GM21447 (cell line): ENCODE measurements at regions not wholly inside any gene's neighbourhood (a gene's known extent, or its start where the extent isn't known, plus 50 kb on each side); places are given as distances from the start of the nearest gene placed in this dataset.

Experiments
- ATAC-seq: cut with Tn5 transposase; IDR thresholded peaks from one replicate; pipeline ENCODE4 v1.9.1; 2021; ENCODE audit not compliant: unreplicated experiment

- ATAC-seq = no peak
Measured at GRCh38 chr16:85289760-85290625, 177.7 kb upstream of the CIBAR2 start.

GRCh38 chr16:85290626-85291301 lies 178.5 kb upstream of the CIBAR2 start:
- no peak for ATAC-seq

GRCh38 chr16:85291302-85292148 lies 179.3 kb upstream of the CIBAR2 start:
- no peak for ATAC-seq

GRCh38 chr16:85293458-85293857 lies 181.2 kb upstream of the CIBAR2 start:
- no peak for ATAC-seq

GRCh38 chr16:85293904-85294642 lies 181.8 kb upstream of the CIBAR2 start:
- no peak for ATAC-seq

- no peak for ATAC-seq
Measured at GRCh38 chr16:85294810-85295508, 182.7 kb upstream of the CIBAR2 start.

- ATAC-seq = no peak
Measured at GRCh38 chr16:85296859-85297660, 184.8 kb upstream of the CIBAR2 start.

- ATAC-seq = no peak
Measured at GRCh38 chr16:85297881-85298280, 185.6 kb upstream of the CIBAR2 start.

GRCh38 chr16:85300406-85300968 lies 188.2 kb upstream of the CIBAR2 start:
- ATAC-seq = no peak

- ATAC-seq = no peak
Measured at GRCh38 chr16:85301231-85301630, 189.0 kb upstream of the CIBAR2 start.

GRCh38 chr16:85302018-85302847 lies 190.0 kb upstream of the CIBAR2 start:
- no peak for ATAC-seq

- ATAC-seq = no peak
Measured at GRCh38 chr16:85302848-85303353, 190.6 kb upstream of the CIBAR2 start.

- ATAC-seq = no peak
Measured at GRCh38 chr16:85303354-85303883, 191.1 kb upstream of the CIBAR2 start.

GRCh38 chr16:85304337-85304736 lies 192.1 kb upstream of the CIBAR2 start:
- ATAC-seq = no peak

GRCh38 chr16:85306071-85306792 lies 194.0 kb upstream of the CIBAR2 start:
- ATAC-seq = peak; percentile 58

- no peak for ATAC-seq
Measured at GRCh38 chr16:85306793-85307551, 194.7 kb upstream of the CIBAR2 start.
